Skin epidermis (tissue), 12 donors: ENCODE measurements at regions not wholly inside any gene's neighbourhood (a gene's known extent, or its start where the extent isn't known, plus 50 kb on each side); places are given as distances from the start of the nearest gene placed in this dataset.
A peak's percentile ranks its signal among the peaks of the same experiment; 100 is the strongest.
"Not testable (repeated sequence)": the region's sequence is repeated elsewhere in the genome, so short reads cannot be mapped to it uniquely, and the experiment has no call there.

Experiments
- H3K27ac ChIP-seq, 21 experiments: fragments of 200-600 bp; sonication (generic) in 11 of 21; one replicate each; pipeline ENCODE4 v1.5.0; 2020; ENCODE audit warnings: mild to moderate bottlenecking in 3 of 21, inconsistent platforms in 2 of 21, moderate library complexity in 2 of 21
- H3K4me3 ChIP-seq, 7 experiments: fragments of 200-600 bp; sonication (generic) in 2 of 7; one replicate each; pipeline ENCODE4 v1.5.0; 2020; ENCODE audit warnings: inconsistent platforms in 2 of 7, mild to moderate bottlenecking in 2 of 7, moderate library complexity in 1 of 7

DNA sequence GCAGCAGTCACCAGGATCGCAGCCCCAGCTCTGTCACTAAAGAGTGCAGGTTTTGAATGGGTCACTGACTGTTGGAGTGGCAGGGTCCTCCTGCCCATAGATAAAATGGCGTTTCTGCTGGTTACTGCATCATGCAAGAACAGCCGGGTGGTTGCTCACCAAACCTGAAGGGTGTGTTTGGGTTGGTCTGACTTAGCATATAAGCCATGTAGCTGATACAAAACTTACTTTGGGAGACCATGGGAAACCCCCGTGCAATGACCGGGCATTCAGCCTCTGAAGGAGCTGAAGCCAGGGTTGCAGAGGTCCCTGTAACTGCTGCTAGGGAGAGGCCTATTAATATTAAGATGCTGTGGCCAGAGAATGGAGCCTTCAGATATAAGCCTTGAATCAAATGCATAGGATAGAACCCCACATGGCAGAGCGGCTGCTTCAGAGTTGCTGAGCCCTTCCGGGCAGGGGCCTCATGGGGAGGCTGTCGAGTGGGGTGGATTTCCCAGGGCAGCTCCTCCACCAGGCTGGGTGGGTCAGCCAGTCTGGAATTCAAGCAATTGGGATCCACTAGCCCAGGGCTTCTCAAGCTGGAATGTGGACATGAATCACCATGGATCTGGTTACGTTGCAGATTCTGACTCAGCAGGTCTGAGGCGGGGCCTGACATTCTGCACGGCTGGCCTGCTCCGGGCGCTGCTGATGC, 70.9 kb upstream of the CTBP2 start:
- Histone ChIP-seq H3K27ac (peak overlapping the region in 4 of 21 experiments; percentile 24 to 70 (median 48)), H3K4me3 (no peak overlapping the region)

DNA sequence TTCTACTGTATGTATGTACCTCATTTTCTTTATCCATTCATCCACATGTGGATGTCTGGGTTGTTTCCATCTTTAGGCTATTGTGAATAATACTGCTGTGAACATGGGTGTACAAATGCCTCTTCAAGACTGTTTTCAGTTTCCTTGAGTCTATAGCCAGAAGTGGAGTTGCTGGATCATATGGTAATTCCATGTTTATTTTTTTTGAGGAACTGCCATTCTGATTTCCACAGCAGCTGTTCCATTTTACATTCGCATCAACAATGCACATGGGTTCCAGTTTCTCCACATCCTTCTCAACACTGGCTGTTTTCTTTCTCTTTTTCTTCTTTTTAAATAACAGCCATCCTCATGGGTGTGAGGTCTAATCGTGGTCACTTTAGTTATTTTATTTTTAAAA, 69.9 kb upstream of the CTBP2 start:
- Histone ChIP-seq H3K27ac (no peak overlapping the region), H3K4me3 (no peak overlapping the region)

DNA sequence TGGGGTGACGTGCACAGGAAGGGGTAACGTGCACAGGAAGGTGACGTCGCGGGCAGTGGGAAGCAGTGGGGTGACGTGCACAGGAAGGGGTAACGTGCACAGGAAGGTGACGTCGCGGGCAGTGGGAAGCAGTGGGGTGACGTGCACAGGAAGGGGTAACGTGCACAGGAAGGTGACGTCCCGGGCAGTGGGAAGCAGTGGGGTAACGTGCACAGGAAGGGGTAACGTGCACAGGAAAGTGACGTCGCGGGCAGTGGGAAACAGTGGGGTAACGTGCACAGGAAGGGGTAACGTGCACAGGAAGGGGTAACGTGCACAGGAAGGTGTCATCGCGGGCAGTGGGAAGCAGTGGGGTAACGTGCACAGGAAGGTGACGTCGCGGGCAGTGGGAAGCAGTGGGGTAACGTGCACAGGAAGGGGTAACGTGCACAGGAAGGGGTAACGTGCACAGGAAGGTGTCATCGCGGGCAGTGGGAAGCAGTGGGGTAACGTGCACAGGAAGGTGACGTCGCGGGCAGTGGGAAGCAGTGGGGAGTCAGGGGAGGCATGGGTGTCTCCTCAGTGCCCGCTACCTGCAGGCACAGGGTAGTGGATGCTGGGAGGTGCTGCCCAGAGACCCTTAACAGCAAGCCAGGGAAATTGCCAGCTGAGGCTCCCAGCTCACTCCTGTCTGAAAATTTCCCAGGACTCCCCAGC, 68.0 kb upstream of the CTBP2 start:
- not testable (repeated sequence) for H3K4me3 ChIP-seq, H3K27ac ChIP-seq

DNA sequence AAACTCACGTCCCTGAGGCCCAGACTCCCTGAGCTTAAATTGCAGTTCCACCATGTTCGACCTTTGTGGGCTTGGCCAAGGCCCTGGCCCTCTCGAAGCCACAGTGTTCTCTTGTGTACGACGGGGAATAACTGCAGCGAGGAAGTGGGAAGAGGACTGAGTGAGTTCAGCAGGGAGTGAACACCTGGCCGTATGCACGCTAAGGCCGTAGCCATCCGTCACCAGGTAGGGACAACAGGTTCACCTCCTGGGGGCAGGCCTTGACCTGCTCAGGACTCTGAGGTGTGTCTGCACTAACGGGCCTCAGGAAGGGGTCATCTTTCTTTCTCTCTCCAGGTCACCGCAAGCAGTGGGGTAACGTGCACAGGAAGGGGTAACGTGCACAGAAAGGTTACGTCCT, 67.2 kb upstream of the CTBP2 start:
- Histone ChIP-seq H3K4me3 (no peak overlapping the region), H3K27ac (no peak overlapping the region)

DNA sequence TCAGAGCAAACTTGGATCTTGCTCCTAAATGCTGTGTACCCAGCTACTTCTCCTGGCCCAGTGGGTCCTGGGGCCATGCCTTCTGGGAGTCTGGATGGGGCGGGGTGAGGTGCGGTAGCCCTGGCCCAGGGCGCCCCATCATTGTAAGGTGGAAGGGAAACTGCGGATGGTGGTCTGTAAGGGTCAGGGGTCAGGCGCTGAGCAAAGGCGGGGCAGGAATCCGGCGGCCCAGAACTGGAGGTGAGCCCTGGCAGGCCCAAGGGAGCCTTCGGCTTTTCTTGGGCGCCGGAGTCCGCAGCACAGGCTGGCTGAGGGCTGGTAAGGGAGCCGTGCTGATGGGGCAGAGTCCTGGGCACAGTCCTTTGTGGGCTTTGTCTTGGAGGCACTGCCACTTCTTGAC, 66.5 kb upstream of the CTBP2 start:
- Histone ChIP-seq H3K4me3 (no peak overlapping the region), H3K27ac (no peak overlapping the region)

DNA sequence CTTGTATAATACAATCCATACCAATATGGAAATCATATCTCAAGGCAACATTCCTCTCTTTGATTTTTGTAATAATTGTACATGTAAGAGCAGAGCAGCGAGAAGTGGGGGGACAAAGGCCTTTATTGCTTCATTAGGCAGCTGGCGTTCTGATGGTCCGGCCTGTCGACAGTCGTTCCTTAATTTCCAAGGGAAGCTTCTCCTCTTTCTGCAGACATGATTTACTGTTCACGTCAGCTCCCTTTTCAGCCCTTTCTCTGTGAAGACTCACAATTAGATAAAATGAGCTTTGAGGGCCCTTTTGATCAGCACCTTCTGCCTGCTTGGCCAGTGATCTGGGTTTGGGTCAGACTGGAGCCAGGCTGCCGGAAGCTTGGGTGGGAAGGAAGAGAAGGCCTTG, 65.6 kb upstream of the CTBP2 start:
- Histone ChIP-seq H3K4me3 (no peak overlapping the region), H3K27ac (no peak overlapping the region)

DNA sequence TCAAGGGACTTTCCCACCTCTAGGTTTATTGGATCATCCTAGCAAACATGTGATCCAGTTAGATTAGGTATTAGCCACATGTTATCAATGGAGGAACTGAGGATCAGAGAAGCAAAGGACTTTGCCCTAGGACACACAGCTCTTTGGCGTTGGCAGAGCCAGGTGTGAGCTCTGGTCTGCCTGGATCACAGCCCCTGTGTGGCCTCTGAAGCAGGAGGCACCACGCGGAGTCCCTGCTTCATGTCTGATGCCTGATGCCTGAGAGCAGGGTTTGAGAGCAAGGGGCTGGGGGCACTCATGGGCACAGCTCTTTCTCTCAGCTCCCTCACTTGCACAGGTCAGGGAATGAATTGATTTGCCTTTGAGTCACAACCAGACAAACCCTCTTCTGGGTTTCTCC, 64.7 kb upstream of the CTBP2 start:
- Histone ChIP-seq H3K4me3 (no peak overlapping the region), H3K27ac (no peak overlapping the region)

DNA sequence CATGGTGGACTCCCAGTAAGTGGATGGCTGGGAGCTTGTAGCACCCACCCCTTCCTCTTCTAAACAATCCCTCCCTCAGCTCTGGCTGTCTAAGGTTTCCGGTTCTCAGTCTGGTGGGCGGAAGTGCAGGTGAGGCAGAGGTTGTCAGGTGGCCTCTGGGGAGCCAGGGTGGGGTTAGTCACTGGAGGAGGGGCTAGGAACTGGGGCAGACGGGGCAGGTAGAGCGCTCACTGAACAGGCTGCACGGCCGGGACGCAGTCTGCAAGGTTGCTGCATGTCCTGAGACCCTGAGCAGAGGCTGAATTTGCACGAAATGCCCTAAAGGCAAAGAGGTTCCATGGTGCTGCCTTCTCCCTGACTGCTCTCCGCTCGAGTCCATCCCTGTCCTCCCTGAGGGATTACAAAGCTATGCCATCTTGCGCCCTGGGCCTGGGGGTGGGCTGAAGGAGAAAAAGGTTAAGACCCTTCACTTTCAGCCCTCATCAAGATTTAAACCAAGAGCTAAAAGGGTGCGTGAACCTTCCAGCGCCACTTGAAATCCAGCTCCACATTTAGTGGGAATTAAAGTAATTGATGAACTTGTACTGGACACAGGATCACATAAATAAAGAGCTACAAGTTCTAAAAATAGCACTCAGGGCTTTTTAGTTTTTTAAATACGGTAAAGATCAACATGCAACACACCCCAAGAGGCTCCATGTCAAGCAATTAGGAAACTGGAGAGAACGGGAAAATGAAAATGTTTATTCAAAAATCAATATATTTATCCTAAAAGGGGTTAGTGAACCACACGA, 62.3 kb upstream of the CTBP2 start:
- H3K4me3 ChIP-seq: no peak overlapping the region

DNA sequence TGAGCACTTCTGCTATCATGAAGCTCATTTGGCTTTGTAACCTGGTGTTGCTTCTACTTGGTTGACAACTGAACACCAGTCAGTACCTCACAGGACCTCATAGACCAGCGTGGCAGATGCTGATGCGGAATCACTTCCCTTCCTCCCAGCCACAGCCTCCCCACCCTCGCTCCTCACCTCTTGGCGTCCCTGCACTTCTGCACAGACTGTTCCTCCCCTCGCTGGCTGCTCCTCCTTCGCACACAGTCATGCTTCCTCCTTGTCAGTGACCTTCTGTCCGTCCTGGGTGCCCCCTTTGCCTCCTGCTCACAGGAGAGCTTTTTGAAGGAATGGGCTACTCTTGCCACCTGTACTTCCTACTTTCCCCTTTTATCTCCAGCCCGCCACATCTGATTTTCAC, 61.4 kb upstream of the CTBP2 start:
- no peak overlapping the region for H3K27ac ChIP-seq
- H3K4me3 ChIP-seq: no peak overlapping the region

More for the DNA sequence above, 62.3 kb upstream of the CTBP2 start:
- no peak overlapping the region for H3K27ac ChIP-seq

DNA sequence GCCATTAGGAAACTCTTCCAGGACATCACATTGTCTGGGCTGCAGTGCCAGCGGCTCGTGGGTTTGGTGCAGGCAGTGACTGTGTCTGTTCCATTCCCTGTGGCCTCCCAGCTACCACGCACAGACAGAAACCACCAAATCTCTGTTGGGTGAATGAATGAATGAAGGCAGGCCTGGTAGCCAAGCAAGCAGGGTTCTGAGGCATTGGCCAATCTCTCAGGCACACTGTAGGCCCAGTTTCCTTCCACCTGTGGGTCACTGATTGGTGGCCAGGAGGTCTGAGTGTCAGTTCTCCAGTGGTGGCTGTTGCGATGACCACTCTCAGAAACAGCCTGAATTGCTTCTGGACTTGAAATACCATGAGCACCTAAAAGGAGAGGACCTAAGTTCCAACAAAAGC, 59.4 kb upstream of the CTBP2 start:
- Histone ChIP-seq H3K4me3 (no peak overlapping the region), H3K27ac (no peak overlapping the region)

DNA sequence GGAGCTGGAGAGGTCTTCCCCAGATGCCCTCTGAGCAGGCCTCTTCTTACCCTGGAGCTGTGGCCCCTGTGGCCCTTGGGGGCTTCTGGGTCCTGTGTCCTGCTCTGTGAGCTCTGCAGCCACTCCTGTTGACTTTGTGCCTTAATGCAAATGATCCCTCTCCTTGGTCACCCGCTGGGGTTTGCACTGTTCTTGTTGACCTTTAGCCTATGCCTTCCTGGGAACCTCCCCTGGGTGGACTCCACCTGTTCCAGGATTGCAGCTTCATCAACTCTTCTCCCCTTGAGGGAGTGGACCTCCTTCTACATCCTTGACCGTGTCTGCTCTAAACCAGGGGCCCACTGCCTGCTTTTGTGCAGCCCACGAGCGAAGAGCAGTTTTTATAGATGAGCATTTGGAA, 58.6 kb upstream of the CTBP2 start:
- Histone ChIP-seq H3K4me3 (no peak overlapping the region), H3K27ac (no peak overlapping the region)

DNA sequence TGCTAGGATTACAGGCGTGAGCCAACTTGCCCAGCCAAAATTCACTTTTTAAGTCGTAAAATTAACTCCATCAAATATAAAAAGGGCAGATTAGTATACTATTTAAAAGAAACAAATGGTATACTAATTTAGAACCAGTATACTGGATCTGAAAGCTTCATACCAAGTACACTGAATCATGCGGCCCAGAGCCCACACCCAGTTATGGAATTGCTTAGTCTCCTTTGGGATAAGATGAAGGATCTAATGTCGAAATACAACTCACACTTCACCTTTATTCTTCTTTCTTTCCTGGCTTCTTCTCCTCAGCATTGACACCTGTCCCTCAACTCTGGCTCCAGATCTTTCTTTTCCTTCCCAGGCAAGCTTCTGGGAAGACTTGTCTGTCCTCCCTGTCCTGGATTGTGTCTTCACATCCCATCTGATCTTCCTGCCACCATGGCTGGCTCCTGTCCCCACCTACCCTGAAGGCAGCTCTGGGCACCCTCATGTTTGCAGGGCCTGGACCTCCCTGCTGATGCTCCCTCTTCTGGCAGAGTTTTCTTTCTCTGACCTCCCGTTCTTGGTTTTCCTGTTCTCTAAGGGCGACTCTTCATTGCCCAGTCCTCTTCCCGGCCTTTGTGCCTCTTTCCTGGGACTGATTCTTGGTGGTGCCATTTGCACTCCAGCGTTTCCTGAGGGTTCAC, 57.8 kb upstream of the CTBP2 start:
- H3K27ac ChIP-seq: no peak overlapping the region
- H3K4me3 ChIP-seq: no peak overlapping the region

DNA sequence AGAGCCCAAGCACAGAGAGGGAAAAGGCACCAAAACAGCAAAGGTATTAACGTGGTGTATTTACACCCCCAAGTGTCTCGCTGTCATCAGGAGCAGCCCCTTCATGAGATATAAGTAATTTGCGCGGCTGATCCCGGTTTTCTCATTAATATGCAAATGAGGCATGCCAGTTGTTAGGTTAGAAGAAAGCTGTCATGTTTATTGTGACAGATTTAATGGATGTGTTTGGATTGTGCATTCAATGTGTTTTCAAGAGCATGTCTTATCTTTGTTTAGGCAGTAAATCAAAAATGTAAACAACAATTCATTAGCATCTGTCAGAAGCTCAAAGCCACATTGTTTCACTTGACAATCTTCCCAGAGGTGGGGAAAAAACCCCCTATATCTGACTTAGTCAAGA, 56.5 kb upstream of the CTBP2 start:
- no peak overlapping the region for H3K27ac ChIP-seq
- H3K4me3 ChIP-seq: no peak overlapping the region

DNA sequence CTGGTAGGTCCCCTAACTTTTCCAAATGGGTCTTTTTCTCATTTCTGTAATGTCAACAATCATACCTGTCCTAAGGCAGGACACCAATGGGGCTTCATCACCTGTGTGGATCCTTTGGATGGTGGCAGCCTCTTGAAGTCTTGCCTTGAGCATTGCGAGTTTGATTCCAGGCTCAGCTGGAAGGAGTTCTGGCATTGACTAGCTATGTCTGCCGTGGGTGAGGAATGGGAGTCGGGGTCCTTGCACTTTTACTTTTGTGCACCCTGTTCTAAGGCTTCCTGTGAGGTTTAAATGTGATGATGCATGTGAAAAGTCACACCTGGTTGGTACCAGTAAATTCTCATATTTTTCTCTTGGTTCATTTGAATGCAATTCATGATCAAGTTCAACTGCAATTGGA, 55.9 kb upstream of the CTBP2 start:
- no peak overlapping the region for H3K4me3 ChIP-seq
- H3K27ac ChIP-seq: no peak overlapping the region

DNA sequence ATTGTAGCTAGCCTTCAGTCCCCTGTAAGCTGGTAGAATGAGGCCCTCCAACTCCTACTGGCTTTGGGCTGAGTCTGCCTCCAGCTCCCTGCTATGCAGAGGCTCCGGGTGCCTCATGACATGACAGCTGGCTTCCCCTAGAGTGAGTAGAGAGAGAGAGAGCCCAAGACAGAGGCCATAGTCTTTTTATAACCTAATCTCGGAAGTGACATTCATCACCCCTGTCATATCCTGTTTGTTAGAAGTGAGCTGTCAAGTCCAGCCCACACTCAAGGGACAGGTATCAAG, 53.9 kb upstream of the CTBP2 start:
- Histone ChIP-seq H3K4me3 (no peak overlapping the region), H3K27ac (no peak overlapping the region)

DNA sequence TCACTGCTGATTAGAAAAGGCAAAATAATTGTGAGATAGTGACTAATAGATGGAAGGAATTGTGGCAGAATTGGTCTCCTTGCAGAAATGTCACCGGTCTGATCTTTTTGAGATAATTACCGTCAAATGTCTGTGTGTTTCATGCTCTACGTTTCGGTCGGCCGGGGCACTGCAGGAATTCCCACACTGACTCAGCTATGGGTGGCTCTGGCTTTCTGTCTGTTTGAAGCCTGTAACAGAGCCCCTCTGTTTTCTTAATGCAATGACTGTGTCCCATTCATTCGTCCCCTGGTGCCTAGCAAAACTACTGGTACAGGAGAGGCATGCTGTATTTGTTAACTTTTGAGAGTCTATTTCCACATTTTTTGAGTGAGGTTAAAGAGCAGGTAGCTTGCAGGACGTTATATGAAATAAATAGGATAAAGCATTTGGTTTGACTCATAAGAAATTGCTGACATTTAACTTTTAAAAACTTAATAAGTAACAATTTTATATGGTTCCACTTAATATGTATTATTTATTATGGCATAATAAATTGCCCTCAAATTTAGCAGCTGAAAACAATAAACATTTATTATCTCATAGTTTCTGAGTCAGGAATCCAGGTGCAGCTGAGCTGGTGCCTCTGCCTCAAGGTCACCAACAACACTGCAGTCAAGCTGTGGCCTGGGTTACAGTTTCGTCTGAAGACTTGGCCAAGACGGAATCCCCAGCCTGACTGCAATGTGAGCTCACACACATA, 53.3 kb upstream of the CTBP2 start:
- Histone ChIP-seq H3K27ac (no peak overlapping the region), H3K4me3 (no peak overlapping the region)

DNA sequence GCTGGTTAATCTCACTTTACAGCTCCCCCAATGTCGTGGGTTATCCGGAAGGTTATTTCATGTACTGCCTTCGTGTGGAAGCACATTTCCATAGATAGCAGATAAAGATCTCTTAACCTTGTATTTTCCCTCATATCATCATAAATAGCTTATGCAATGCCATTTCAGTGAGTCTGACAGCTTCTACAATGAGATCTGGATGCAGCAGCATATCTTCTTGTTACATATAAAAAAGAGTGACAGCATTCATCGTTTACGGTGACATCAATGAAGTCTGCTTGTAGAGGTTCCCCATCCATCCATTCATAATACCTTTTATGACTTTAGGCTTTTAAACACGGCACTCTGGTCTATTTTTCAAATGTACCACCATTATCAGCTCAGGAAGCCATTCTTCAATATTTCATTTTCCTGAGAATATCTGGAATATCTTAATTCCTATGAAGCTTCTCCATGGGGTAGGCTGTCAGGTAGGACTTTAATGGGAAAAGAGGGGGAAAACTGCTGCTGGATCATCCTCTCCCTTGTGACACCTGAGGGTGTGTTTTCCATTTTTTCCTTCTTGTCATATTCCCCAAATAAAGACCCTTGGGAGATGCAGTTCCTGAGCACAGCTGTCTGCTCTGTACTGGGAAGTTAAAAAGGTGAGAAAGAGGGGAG, 51.9 kb upstream of the CTBP2 start:
- Histone ChIP-seq H3K4me3 (no peak overlapping the region), H3K27ac (no peak overlapping the region)
